Hepatocyte (in vitro differentiated cells): ENCODE measurements at regions not wholly inside any gene's neighbourhood (a gene's known extent, or its start where the extent isn't known, plus 50 kb on each side); places are given as distances from the start of the nearest gene placed in this dataset.

Source experiments
- EZH2phosphoT487 ChIP-seq: fragments of 200-600 bp; sonication (generic); IDR thresholded peaks from one replicate; pipeline ENCODE4 v1.6.1; 2018; ENCODE audit warnings: antibody characterized with exemption, mild to moderate bottlenecking, low read depth, moderate library complexity; ENCODE audit not compliant: unreplicated experiment, severe bottlenecking
- TF ChIP-seq, protein P1 (sequence below): fragments of 200-600 bp; sonication (generic); IDR thresholded peaks from 2 replicates; pipeline ENCODE4 v1.5.1; 2016; ENCODE audit warnings: antibody characterized with exemption, mild to moderate bottlenecking; ENCODE audit not compliant: poor library complexity

DNA sequence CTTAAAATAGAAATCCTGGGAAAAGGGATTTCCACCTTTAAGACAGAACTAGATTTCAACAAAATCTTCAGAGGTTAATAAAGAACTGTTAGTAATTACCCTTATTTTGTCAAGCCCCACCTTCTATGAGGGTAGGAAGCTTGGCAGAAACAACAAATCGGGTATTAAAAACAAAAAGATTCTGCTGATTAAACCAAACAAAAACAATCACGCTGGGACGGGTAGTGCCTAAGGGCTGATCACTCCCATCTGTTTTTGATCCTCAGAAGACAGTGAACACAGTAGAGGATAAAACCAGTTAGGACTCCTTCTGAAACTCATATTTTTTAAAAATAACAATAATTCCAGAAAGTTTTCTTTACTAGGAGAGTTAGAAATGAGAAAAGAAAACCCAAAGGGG is 441.3 kb upstream of the API5 start:
- TF ChIP-seq, protein P1, sequence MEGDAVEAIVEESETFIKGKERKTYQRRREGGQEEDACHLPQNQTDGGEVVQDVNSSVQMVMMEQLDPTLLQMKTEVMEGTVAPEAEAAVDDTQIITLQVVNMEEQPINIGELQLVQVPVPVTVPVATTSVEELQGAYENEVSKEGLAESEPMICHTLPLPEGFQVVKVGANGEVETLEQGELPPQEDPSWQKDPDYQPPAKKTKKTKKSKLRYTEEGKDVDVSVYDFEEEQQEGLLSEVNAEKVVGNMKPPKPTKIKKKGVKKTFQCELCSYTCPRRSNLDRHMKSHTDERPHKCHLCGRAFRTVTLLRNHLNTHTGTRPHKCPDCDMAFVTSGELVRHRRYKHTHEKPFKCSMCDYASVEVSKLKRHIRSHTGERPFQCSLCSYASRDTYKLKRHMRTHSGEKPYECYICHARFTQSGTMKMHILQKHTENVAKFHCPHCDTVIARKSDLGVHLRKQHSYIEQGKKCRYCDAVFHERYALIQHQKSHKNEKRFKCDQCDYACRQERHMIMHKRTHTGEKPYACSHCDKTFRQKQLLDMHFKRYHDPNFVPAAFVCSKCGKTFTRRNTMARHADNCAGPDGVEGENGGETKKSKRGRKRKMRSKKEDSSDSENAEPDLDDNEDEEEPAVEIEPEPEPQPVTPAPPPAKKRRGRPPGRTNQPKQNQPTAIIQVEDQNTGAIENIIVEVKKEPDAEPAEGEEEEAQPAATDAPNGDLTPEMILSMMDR = no peak
- TF ChIP-seq EZH2phosphoT487 = no peak
